Stomach (tissue), 4 donors: ENCODE measurements at regions not wholly inside any gene's neighbourhood (a gene's known extent, or its start where the extent isn't known, plus 50 kb on each side); places are given as distances from the start of the nearest gene placed in this dataset.

Experiments
- CTCF ChIP-seq, 7 experiments: fragments of 450-650 bp in 4 of 7; fragments of 200-600 bp in 3 of 7; sonication (generic) in 3 of 7; IDR thresholded peaks; one replicate each; pipeline ENCODE4 v1.5.1; 2016 to 2019; ENCODE audit warnings: antibody characterized with exemption in 7 of 7, control low read depth in 2 of 7, mild to moderate bottlenecking in 1 of 7
- EP300 ChIP-seq: sonication (generic); formaldehyde crosslinking; IDR thresholded peaks from one replicate; pipeline ENCODE4 v1.6.1; 2017; ENCODE audit warnings: antibody characterized with exemption

- TF ChIP-seq CTCF (IDR thresholded peaks at IDR 0.05) (no peak), EP300 (no peak)
Observed at GRCh38 chr5:74538206-74538661, 102.3 kb downstream of the ENC1 start.
